B cell (primary cell): ENCODE measurements at regions not wholly inside any gene's neighbourhood (a gene's known extent, or its start where the extent isn't known, plus 50 kb on each side); places are given as distances from the start of the nearest gene placed in this dataset.

Experiments used
- ATAC-seq: fragments of 200-7000 bp; cut with Tn5 transposase; one replicate; pipeline ENCODE4 v1.10.0; 2021; ENCODE audit warnings: low read depth, mild to moderate bottlenecking, moderate number of reproducible peaks, moderate library complexity
- CTCF ChIA-PET: fragments of 350-600 bp; sonication (Branson Sonifier 250); formaldehyde crosslinking; loops from one replicate; lab custom pipeline; 2021; ENCODE audit warnings: antibody characterized with exemption, inconsistent platforms; lab: Charles Lee
- POLR2A ChIA-PET: fragments of 350-600 bp; sonication (Branson Sonifier 250); formaldehyde crosslinking; loops from one replicate; lab custom pipeline; 2021; ENCODE audit warnings: antibody characterized with exemption; lab: Charles Lee
- DNase-seq: peaks from one replicate; pipeline ENCODE4 v3.0.0; 2013
- H2AFZ ChIP-seq: 2 replicates; pipeline ENCODE4 v1.6.1; 2012; ENCODE audit warnings: mild to moderate bottlenecking, low read depth, low read length; ENCODE audit not compliant: insufficient read depth, poor library complexity, severe bottlenecking
- H3K27ac ChIP-seq, 2 donors: 1 replicate in 1 of 2; 2 replicates in 1 of 2; pipeline ENCODE4 v1.5.1; 2012 to 2013; ENCODE audit warnings: low read length in 2 of 2, mild to moderate bottlenecking in 2 of 2, moderate library complexity in 1 of 2
- H3K27me3 ChIP-seq, 4 experiments: fragments of 200-600 bp in 1 of 4; sonication (generic) in 1 of 4; replicated peaks in 1 of 4; 1 replicate in 2 of 4; 2 replicates in 2 of 4; pipeline versions ENCODE4 v1.6.1 to v1.7.0; 2013 to 2016; ENCODE audit warnings: low read length in 3 of 4, mild to moderate bottlenecking in 2 of 4, mixed read lengths in 1 of 4, moderate library complexity in 1 of 4; ENCODE audit not compliant: insufficient read depth in 4 of 4, control insufficient read depth in 3 of 4; ENCODE audit errors: control extremely low read depth in 1 of 4
- H3K36me3 ChIP-seq, 2 experiments: replicated peaks in 1 of 2; 1 replicate in 1 of 2; 2 replicates in 1 of 2; pipeline versions ENCODE4 v1.6.1 to v1.7.1; 2013; ENCODE audit warnings: low read length in 1 of 2; ENCODE audit not compliant: insufficient read depth in 2 of 2, control insufficient read depth in 1 of 2; ENCODE audit errors: control extremely low read depth in 1 of 2, extremely low read depth in 1 of 2
- H3K4me1 ChIP-seq, 2 donors: fragments of 200-600 bp in 1 of 2; sonication (generic) in 1 of 2; 1 replicate in 1 of 2; 2 replicates in 1 of 2; pipeline versions ENCODE4 v1.5.1 to v1.6.1; 2013 to 2017; ENCODE audit warnings: low read length in 2 of 2; ENCODE audit not compliant: control insufficient read depth in 2 of 2, insufficient read depth in 2 of 2
- H3K4me2 ChIP-seq: replicated peaks from 2 replicates; pipeline ENCODE3; 2012; ENCODE audit warnings: mild to moderate bottlenecking, low read depth, low read length; ENCODE audit not compliant: poor library complexity, severe bottlenecking
- H3K4me3 ChIP-seq, 5 experiments: fragments of 200-600 bp in 1 of 5; sonication (generic) in 1 of 5; 1 replicate in 3 of 5; 2 replicates in 2 of 5; pipeline versions ENCODE4 v1.5.1 to v1.7.0; 2011 to 2016; ENCODE audit warnings: low read length in 4 of 5, mild to moderate bottlenecking in 4 of 5, low read depth in 2 of 5, control low read depth in 1 of 5, moderate library complexity in 1 of 5; ENCODE audit not compliant: insufficient read depth in 1 of 5; ENCODE audit errors: control extremely low read depth in 1 of 5, extremely low read depth in 1 of 5
- H3K79me2 ChIP-seq: fragments of 200-600 bp; sonication (generic); one replicate; pipeline ENCODE4 v1.6.0; 2016; ENCODE audit warnings: low read length; ENCODE audit not compliant: control insufficient read depth, insufficient read depth
- H3K9ac ChIP-seq: fragments of 200-600 bp; sonication (generic); 2 replicates; pipeline ENCODE4 v1.6.1; 2017; ENCODE audit warnings: mild to moderate bottlenecking, low read length, moderate library complexity
- H3K9me3 ChIP-seq, 3 donors: one replicate each; pipeline versions ENCODE4 v1.6.1 to v1.7.1; 2013; ENCODE audit warnings: low read length in 2 of 3; ENCODE audit not compliant: control insufficient read depth in 2 of 3, insufficient read depth in 1 of 3; ENCODE audit errors: control extremely low read depth in 1 of 3
- H4K20me1 ChIP-seq: 2 replicates; pipeline ENCODE4 v1.6.0; 2012; ENCODE audit warnings: mild to moderate bottlenecking, low read length; ENCODE audit not compliant: insufficient read depth, control insufficient read depth, poor library complexity, severe bottlenecking
- H3K27ac Mint-ChIP-seq: one replicate; pipeline ENCODE4 v1.8.0; 2021; ENCODE audit warnings: mixed read lengths
- H3K27me3 Mint-ChIP-seq: one replicate; pipeline ENCODE4 v1.8.0; 2021; ENCODE audit warnings: mixed read lengths
- H3K4me1 Mint-ChIP-seq: one replicate; pipeline ENCODE4 v1.8.0; 2021; ENCODE audit warnings: mixed read lengths
- H3K4me3 Mint-ChIP-seq: one replicate; pipeline ENCODE4 v1.8.0; 2021; ENCODE audit warnings: mixed read lengths
- H3K9me3 Mint-ChIP-seq: one replicate; pipeline ENCODE4 v1.8.0; 2022; ENCODE audit warnings: mixed read lengths; ENCODE audit not compliant: insufficient read depth
- CTCF ChIP-seq: fragments of 200-600 bp; IDR thresholded peaks from one replicate; pipeline ENCODE4 v1.8.0; 2022; ENCODE audit warnings: antibody characterized with exemption, mild to moderate bottlenecking
- EZH2 ChIP-seq: IDR thresholded peaks from 2 replicates; pipeline ENCODE4 v1.6.1; 2012; ENCODE audit warnings: borderline replicate concordance, low read depth, mild to moderate bottlenecking, moderate library complexity, low read length; ENCODE audit not compliant: insufficient read depth, poor library complexity, severe bottlenecking
- WGBS: methylation state at CpG from one replicate; pipeline ENCODE4 v1.1.5; 2013; ENCODE audit warnings: missing lambda C conversion rate; ENCODE audit not compliant: insufficient coverage; 5-methylcytosine and 5-hydroxymethylcytosine counted together
- intact Hi-C: fragments of 100-400 bp; cut with micrococcal nuclease; formaldehyde crosslinking; loops from one replicate; pipeline ENCODE4 v1.10.0; 2022

DNA sequence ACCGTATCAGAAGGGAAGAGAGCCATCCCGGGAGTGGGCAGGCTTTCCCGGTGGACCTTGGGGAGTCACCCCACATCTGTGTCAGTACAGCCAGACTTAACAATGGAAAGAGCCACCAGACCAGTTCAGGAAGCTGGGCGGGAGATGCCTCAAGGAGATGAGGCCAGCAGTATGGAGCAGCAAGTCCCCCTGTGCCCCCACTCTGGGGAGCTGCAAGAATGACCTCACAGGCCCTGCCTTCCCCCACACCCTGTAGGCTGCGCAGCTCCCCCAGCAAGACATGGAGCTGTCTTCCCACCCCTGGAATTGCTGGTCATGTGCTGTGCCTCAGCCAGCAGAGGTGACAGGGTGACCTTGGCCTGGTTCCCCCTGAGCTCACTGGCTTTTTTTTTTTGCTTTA is 76.8 kb upstream of the INSIG1 start:
- no peaks in the 10 kb centered on the region for H3K36me3 ChIP-seq
- 95% methylated on average over 5 of the region's 5 CpGs for WGBS
- H2AFZ ChIP-seq, result no peak overlapping the region
- no peak overlapping the region for H3K27ac Mint-ChIP-seq
- H3K4me1 Mint-ChIP-seq, result no peaks in the 10 kb centered on the region
- no peaks in the 10 kb centered on the region for H3K27me3 ChIP-seq
- POLR2A ChIA-PET, result no interaction called here
- H3K9me3 Mint-ChIP-seq, result no peaks in the 10 kb centered on the region
- H4K20me1 ChIP-seq, result no peaks in the 10 kb centered on the region
- CTCF ChIA-PET, result no interaction called here
- no peaks in the 10 kb centered on the region for H3K4me1 ChIP-seq
- H3K79me2 ChIP-seq, result no peaks in the 10 kb centered on the region
- H3K9me3 ChIP-seq, result no peaks in the 10 kb centered on the region
- no peak for ATAC-seq
- no peak overlapping the region for H3K9ac ChIP-seq
- no peak overlapping the region for H3K4me3 Mint-ChIP-seq
- intact Hi-C loops, result no loop called here
- H3K4me3 ChIP-seq, result no peak overlapping the region
- no peaks in the 10 kb centered on the region for H3K27me3 Mint-ChIP-seq
- no peak overlapping the region for H3K4me2 ChIP-seq
- no peak overlapping the region for H3K27ac ChIP-seq
- no peak for DNase-seq
- TF ChIP-seq EZH2 (no peak), CTCF (no peak)

DNA sequence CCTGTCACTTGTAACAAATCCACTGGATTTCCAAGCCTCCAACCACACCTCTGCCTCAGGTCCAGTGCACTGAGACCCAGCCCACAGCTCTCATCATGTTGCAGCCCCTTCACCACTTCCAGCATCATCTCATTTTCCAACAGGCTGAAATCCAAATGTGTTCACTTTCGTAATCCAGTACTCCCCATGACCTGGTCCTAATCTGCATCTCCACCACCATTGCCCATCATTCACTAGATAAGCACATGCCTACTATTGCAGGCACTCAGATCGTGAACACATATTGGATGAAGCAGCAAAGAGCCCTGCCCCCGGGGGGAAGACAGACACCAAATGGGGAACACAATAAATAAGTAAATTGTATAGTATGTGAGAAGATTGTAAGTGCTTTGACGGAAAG is 76.1 kb upstream of the INSIG1 start:
- no peak overlapping the region for H3K9ac ChIP-seq
- no peaks in the 10 kb centered on the region for H4K20me1 ChIP-seq
- H3K4me1 ChIP-seq, result no peaks in the 10 kb centered on the region
- Mint-ChIP-seq H3K9me3 (no peaks in the 10 kb centered on the region), H3K27ac (no peak overlapping the region), H3K4me3 (no peak overlapping the region), H3K27me3 (no peaks in the 10 kb centered on the region), H3K4me1 (no peaks in the 10 kb centered on the region)
- no peak for DNase-seq
- no peaks in the 10 kb centered on the region for H3K79me2 ChIP-seq
- ATAC-seq, result no peak
- H3K36me3 ChIP-seq, result no peaks in the 10 kb centered on the region
- no peak overlapping the region for H2AFZ ChIP-seq
- WGBS, result 93% methylated on average over 3 of the region's 4 CpGs
- no peak overlapping the region for H3K4me3 ChIP-seq
- ChIA-PET CTCF (no interaction called here), POLR2A (no interaction called here)
- TF ChIP-seq EZH2, result no peak
- intact Hi-C loops, result no loop called here
- no peaks in the 10 kb centered on the region for H3K27me3 ChIP-seq
- H3K4me2 ChIP-seq, result no peak overlapping the region
- H3K9me3 ChIP-seq, result no peaks in the 10 kb centered on the region
- H3K27ac ChIP-seq, result no peak overlapping the region
